ENCODE measurements at regions not wholly inside any gene's neighbourhood (a gene's known extent, or its start where the extent isn't known, plus 50 kb on each side); places are given as distances from the start of the nearest gene placed in this dataset.

DNA sequence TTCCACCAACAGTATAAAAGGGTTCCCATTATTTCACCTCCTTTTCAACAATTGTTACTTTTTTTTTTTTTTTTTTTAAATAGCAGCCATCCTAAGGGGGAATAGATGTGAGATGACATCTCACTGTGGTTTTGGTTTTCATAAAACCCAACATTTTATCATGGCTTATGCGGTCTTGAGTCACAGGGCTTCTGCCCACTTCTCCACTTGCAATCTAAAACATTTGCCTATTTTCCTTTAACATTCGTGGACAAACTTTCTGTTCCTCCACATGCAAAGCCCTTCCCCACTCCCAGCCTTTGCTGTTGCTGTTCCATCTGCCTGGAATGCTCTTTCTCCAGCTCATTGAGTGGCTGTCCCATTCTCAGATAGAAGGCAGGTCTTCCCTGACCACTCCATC lies 239.7 kb upstream of the KCNK2 start:
- Mint-ChIP-seq H3K36me3 (ENCODE audit: low read depth) (no peaks in the 10 kb centered on the region), H3K4me1 (no peaks in the 10 kb centered on the region), H3K9me3 (no peaks in the 10 kb centered on the region), H3K27me3 (ENCODE audit: low read depth) (no peaks in the 10 kb centered on the region), H3K27ac (ENCODE audit: unreplicated experiment) (no peak overlapping the region), H3K4me3 (no peak overlapping the region)
- DNase-seq (ENCODE audit: low read depth, low spot score) = no peak
- TF ChIP-seq, protein P1, sequence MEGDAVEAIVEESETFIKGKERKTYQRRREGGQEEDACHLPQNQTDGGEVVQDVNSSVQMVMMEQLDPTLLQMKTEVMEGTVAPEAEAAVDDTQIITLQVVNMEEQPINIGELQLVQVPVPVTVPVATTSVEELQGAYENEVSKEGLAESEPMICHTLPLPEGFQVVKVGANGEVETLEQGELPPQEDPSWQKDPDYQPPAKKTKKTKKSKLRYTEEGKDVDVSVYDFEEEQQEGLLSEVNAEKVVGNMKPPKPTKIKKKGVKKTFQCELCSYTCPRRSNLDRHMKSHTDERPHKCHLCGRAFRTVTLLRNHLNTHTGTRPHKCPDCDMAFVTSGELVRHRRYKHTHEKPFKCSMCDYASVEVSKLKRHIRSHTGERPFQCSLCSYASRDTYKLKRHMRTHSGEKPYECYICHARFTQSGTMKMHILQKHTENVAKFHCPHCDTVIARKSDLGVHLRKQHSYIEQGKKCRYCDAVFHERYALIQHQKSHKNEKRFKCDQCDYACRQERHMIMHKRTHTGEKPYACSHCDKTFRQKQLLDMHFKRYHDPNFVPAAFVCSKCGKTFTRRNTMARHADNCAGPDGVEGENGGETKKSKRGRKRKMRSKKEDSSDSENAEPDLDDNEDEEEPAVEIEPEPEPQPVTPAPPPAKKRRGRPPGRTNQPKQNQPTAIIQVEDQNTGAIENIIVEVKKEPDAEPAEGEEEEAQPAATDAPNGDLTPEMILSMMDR (conservative IDR thresholded peaks at IDR 0.05) = no peak

GRCh38 chr1:214843281-214843680 lies 239.3 kb upstream of the KCNK2 start:
- no peak overlapping the region for H3K27ac Mint-ChIP-seq (ENCODE audit: unreplicated experiment)
- no peaks in the 10 kb centered on the region for H3K36me3 Mint-ChIP-seq (ENCODE audit: low read depth)
- no peak overlapping the region for H3K4me3 Mint-ChIP-seq

DNA sequence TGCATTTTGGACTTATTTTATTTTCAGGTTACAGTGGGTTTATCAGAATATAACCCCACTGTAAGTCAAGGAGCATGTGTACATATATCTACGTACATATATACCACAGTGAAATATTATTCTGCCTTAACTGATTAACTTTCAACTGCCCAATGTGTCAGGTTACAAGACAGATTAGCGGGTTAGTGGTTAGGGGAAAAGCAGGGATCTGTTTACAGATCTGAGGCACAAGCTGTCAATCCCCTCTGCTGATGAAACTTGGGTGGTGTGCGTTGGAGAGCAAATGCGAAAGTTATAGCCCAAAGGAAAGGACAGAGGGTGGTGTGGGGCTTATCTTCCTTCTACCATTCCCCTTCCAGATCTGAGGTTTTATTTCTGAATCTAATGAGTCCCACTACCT lies 238.2 kb upstream of the KCNK2 start:
- H3K4me3 Mint-ChIP-seq = no peak overlapping the region
- no peak overlapping the region for H3K27ac Mint-ChIP-seq (ENCODE audit: unreplicated experiment)
- H3K27me3 Mint-ChIP-seq (ENCODE audit: low read depth) = no peaks in the 10 kb centered on the region
- H3K4me1 Mint-ChIP-seq = no peaks in the 10 kb centered on the region
- DNase-seq (ENCODE audit: low read depth, low spot score) = no peak
- no peaks in the 10 kb centered on the region for H3K9me3 Mint-ChIP-seq
- TF ChIP-seq, protein P1 (conservative IDR thresholded peaks at IDR 0.05) = no peak
- H3K36me3 Mint-ChIP-seq (ENCODE audit: low read depth) = no peaks in the 10 kb centered on the region

More at GRCh38 chr1:214843281-214843680, 239.3 kb upstream of the KCNK2 start:
- H3K27me3 Mint-ChIP-seq (ENCODE audit: low read depth) = no peaks in the 10 kb centered on the region
- no peaks in the 10 kb centered on the region for H3K4me1 Mint-ChIP-seq
- no peaks in the 10 kb centered on the region for H3K9me3 Mint-ChIP-seq
- TF ChIP-seq, protein P1 (conservative IDR thresholded peaks at IDR 0.05) = no peak
- DNase-seq (ENCODE audit: low read depth, low spot score) = no peak

DNA sequence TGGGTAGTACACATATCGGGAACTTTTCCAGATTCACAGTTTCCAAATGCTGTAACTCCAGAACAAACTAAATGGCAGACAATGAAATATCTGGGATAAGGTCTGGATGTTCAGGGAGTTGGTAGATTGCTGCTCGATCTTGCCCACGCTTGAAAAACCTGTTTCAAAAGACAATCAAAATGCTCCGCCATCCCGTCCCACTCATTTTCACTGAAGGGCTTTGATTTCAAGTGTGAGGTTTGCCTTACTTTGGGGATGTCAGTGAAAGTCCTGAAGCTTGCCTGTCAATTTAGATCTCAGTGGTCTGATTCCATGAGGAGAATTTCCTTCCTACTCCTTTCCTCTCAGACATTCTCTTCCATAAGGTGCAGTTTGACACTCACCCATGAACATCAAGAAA lies 236.3 kb upstream of the KCNK2 start:
- no peak overlapping the region for H3K4me3 Mint-ChIP-seq
- no peaks in the 10 kb centered on the region for H3K36me3 Mint-ChIP-seq (ENCODE audit: low read depth)
- H3K4me1 Mint-ChIP-seq = no peaks in the 10 kb centered on the region
- H3K27me3 Mint-ChIP-seq (ENCODE audit: low read depth) = no peaks in the 10 kb centered on the region
- no peak overlapping the region for H3K27ac Mint-ChIP-seq (ENCODE audit: unreplicated experiment)
- H3K9me3 Mint-ChIP-seq = no peaks in the 10 kb centered on the region
- TF ChIP-seq, protein P1 (conservative IDR thresholded peaks at IDR 0.05) = no peak
- no peak for DNase-seq (ENCODE audit: low read depth, low spot score)

GRCh38 chr1:214847071-214847810 lies 235.3 kb upstream of the KCNK2 start:
- Mint-ChIP-seq H3K4me3 (no peak overlapping the region), H3K9me3 (no peaks in the 10 kb centered on the region), H3K27me3 (ENCODE audit: low read depth) (no peaks in the 10 kb centered on the region), H3K4me1 (no peaks in the 10 kb centered on the region), H3K36me3 (ENCODE audit: low read depth) (no peaks in the 10 kb centered on the region), H3K27ac (ENCODE audit: unreplicated experiment) (no peak overlapping the region)
- DNase-seq (ENCODE audit: low read depth, low spot score) = no peak
- TF ChIP-seq, protein P1 (conservative IDR thresholded peaks at IDR 0.05) = no peak

Measured in neural crest cell (in vitro differentiated cells).